GM12891 (cell line): ENCODE measurements at regions not wholly inside any gene's neighbourhood (a gene's known extent, or its start where the extent isn't known, plus 50 kb on each side); places are given as distances from the start of the nearest gene placed in this dataset.

ENCODE experiments used
- POLR2AphosphoS5 ChIP-seq: IDR thresholded peaks from 2 replicates; pipeline ENCODE4 v1.6.1; 2011; ENCODE audit warnings: low read depth, low read length, control low read depth
- POU2F2 ChIP-seq: IDR thresholded peaks from 2 replicates; pipeline ENCODE4 v1.6.1; 2011; ENCODE audit warnings: low read depth, mild to moderate bottlenecking, control low read depth, low read length, moderate library complexity
- TAF1 ChIP-seq: IDR thresholded peaks from 2 replicates; pipeline ENCODE4 v1.6.1; 2011; ENCODE audit warnings: low read depth, low read length, control low read depth

DNA sequence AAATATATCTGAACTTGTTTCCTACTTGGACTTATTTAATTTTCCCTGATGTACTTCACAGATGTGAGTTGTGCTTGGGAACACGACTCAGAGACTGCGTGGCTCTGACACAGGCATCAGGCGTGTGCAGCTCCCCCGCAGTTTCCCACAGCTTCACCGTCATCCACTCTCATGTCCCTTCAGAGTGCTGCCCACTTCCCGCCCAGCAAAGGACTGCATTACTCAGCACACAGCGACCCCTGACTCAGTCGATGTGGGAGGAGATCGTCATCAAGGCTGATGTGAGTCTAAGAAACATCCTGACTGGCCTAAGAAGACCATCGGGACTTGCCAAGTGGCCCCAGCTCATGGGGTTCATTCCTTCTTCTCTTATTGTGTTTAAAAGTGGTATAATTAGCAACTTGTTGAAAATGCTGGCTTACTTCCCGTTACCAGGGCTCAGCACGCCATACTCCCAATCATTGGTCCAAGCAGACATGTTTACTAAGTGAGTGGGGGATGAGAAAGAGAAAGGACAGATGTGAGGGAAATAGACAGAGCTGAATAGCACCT, 539.4 kb upstream of the JARID2 start:
- TF ChIP-seq POLR2AphosphoS5 (no peak), POU2F2 (no peak), TAF1 (no peak)
